ENCODE measurements at regions not wholly inside any gene's neighbourhood (a gene's known extent, or its start where the extent isn't known, plus 50 kb on each side); places are given as distances from the start of the nearest gene placed in this dataset.

DNA sequence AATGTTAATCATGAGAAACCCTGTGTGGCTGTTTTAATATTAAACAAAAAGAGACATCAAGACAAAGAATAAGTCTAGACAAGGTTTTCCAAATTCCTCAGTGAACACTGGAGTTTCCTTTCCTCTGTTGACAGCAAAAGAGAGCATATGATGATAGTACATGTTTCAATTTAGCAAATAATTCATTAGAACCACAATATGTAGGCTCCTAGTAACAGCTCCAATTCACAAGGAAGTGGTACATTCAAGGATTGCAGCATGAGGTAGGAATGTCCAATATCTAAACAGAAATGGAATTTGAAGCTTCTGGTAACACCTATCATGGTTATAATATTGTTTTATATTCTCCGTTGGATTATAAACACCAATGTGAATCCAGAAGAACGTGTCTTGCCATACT is 203.8 kb upstream of the TECRL start:
- H4K12ac ChIP-seq (ENCODE audit: low read depth, low read length): no peak overlapping the region

GRCh38 chr4:64598066-64598465 is 188.8 kb upstream of the TECRL start:
- Histone ChIP-seq H3K27ac (ENCODE audit: low read depth, low read length) (no peak overlapping the region), H3K36me3 (ENCODE audit: control insufficient read depth in 1 of 2, insufficient read depth in 2 of 2, low read length in 2 of 2) (no peaks in the 10 kb centered on the region), H4K8ac (ENCODE audit: low read depth, low read length) (no peak overlapping the region), H2BK12ac (ENCODE audit: low read length) (no peak overlapping the region), H3K79me1 (ENCODE audit: low read length) (no peaks in the 10 kb centered on the region), H3K18ac (ENCODE audit: low read length) (no peak overlapping the region), H3K23ac (ENCODE audit: low read length) (no peak overlapping the region), H4K91ac (ENCODE audit: low read depth, low read length) (no peak overlapping the region), H2BK120ac (ENCODE audit: insufficient read depth, low read length, poor library complexity) (no peak overlapping the region), H3K9me3 (ENCODE audit: insufficient read depth, low read depth, low read length) (no peaks in the 10 kb centered on the region), H3K4ac (ENCODE audit: low read depth, low read length) (no peak overlapping the region), H3K79me2 (ENCODE audit: control insufficient read depth, insufficient read depth, low read length, poor library complexity) (no peaks in the 10 kb centered on the region), H2BK5ac (ENCODE audit: low read depth, low read length, poor library complexity) (no peak overlapping the region), H3K4me2 (ENCODE audit: low read length) (no peak overlapping the region), H2AFZ (ENCODE audit: insufficient read depth, low read length, poor library complexity) (no peak overlapping the region), H3K4me1 (ENCODE audit: control insufficient read depth in 1 of 2, insufficient read depth in 2 of 2, low read length in 2 of 2) (no peaks in the 10 kb centered on the region), H3K14ac (ENCODE audit: low read length) (no peak overlapping the region), H3K9ac (ENCODE audit: low read length) (no peak overlapping the region), H3K27me3 (ENCODE audit: insufficient read depth, low read length) (no peaks in the 10 kb centered on the region), H3K4me3 (ENCODE audit: low read depth, low read length) (no peak overlapping the region), H4K12ac (ENCODE audit: low read depth, low read length) (no peak overlapping the region), H2AK5ac (ENCODE audit: low read length) (no peak overlapping the region)
- WGBS (ENCODE audit: extremely low coverage, insufficient coverage, insufficient read length): no CpG with 5 or more reads among the region's 1 CpG
- no peak for DNase-seq

More for the DNA sequence above, 203.8 kb upstream of the TECRL start:
- Histone ChIP-seq H3K9ac (ENCODE audit: low read length) (no peak overlapping the region), H4K91ac (ENCODE audit: low read depth, low read length) (no peak overlapping the region), H2BK120ac (ENCODE audit: insufficient read depth, low read length, poor library complexity) (no peak overlapping the region), H3K4me2 (ENCODE audit: low read length) (no peak overlapping the region), H2BK12ac (ENCODE audit: low read length) (no peak overlapping the region), H2AK5ac (ENCODE audit: low read length) (no peak overlapping the region), H3K27ac (ENCODE audit: low read depth, low read length) (no peak overlapping the region), H3K4ac (ENCODE audit: low read depth, low read length) (no peak overlapping the region), H3K36me3 (ENCODE audit: control insufficient read depth in 1 of 2, insufficient read depth in 2 of 2, low read length in 2 of 2) (no peaks in the 10 kb centered on the region), H3K79me2 (ENCODE audit: control insufficient read depth, insufficient read depth, low read length, poor library complexity) (no peaks in the 10 kb centered on the region), H3K9me3 (ENCODE audit: insufficient read depth, low read depth, low read length) (no peaks in the 10 kb centered on the region), H3K18ac (ENCODE audit: low read length) (no peak overlapping the region), H4K8ac (ENCODE audit: low read depth, low read length) (no peak overlapping the region), H3K27me3 (ENCODE audit: insufficient read depth, low read length) (no peaks in the 10 kb centered on the region), H3K23ac (ENCODE audit: low read length) (no peak overlapping the region), H3K79me1 (ENCODE audit: low read length) (no peaks in the 10 kb centered on the region), H2AFZ (ENCODE audit: insufficient read depth, low read length, poor library complexity) (no peak overlapping the region), H3K4me1 (ENCODE audit: control insufficient read depth in 1 of 2, insufficient read depth in 2 of 2, low read length in 2 of 2) (no peaks in the 10 kb centered on the region), H3K4me3 (ENCODE audit: low read depth, low read length) (no peak overlapping the region), H3K14ac (ENCODE audit: low read length) (no peak overlapping the region), H2BK5ac (ENCODE audit: low read depth, low read length, poor library complexity) (no peak overlapping the region)
- no CpG with 5 or more reads among the region's 2 CpGs for WGBS (ENCODE audit: extremely low coverage, insufficient coverage, insufficient read length)
- no peak for DNase-seq

DNA sequence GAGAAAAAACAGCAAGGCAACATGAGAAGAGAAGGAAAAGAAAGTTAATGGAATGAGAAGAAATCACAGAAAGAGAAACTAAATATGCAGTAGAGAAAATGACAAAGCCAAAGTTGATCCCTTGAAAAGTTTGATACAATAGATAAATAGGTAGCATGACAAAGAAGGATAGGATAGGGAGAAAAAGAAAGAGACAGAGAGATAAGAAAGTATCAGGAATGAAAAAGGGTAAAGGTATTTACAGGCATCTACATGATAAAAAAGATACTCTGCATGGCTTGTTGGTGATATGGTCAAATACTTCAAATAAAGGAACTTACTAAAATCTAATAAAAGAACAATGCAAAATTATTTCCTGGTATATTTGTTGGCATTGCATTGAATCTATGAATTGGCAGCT is 185.5 kb upstream of the TECRL start:
- no peak overlapping the region for H2AFZ ChIP-seq (ENCODE audit: insufficient read depth, low read length, poor library complexity)
- H3K4ac ChIP-seq (ENCODE audit: low read depth, low read length): no peak overlapping the region
- H4K12ac ChIP-seq (ENCODE audit: low read depth, low read length): no peak overlapping the region
- H2AK5ac ChIP-seq (ENCODE audit: low read length): no peak overlapping the region
- H3K9ac ChIP-seq (ENCODE audit: low read length): no peak overlapping the region
- no peaks in the 10 kb centered on the region for H3K79me2 ChIP-seq (ENCODE audit: control insufficient read depth, insufficient read depth, low read length, poor library complexity)
- H2BK5ac ChIP-seq (ENCODE audit: low read depth, low read length, poor library complexity): no peak overlapping the region
- H3K79me1 ChIP-seq (ENCODE audit: low read length): no peaks in the 10 kb centered on the region
- no peak overlapping the region for H3K18ac ChIP-seq (ENCODE audit: low read length)
- H3K23ac ChIP-seq (ENCODE audit: low read length): no peak overlapping the region
- no peak overlapping the region for H4K91ac ChIP-seq (ENCODE audit: low read depth, low read length)
- no peaks in the 10 kb centered on the region for H3K27me3 ChIP-seq (ENCODE audit: insufficient read depth, low read length)
- H3K14ac ChIP-seq (ENCODE audit: low read length): no peak overlapping the region
- H4K8ac ChIP-seq (ENCODE audit: low read depth, low read length): no peak overlapping the region
- no peak for DNase-seq
- H3K4me1 ChIP-seq (ENCODE audit: control insufficient read depth in 1 of 2, insufficient read depth in 2 of 2, low read length in 2 of 2): no peaks in the 10 kb centered on the region
- H3K4me3 ChIP-seq (ENCODE audit: low read depth, low read length): no peak overlapping the region
- no peaks in the 10 kb centered on the region for H3K9me3 ChIP-seq (ENCODE audit: insufficient read depth, low read depth, low read length)
- no peak overlapping the region for H2BK120ac ChIP-seq (ENCODE audit: insufficient read depth, low read length, poor library complexity)
- H3K27ac ChIP-seq (ENCODE audit: low read depth, low read length): no peak overlapping the region
- no peak overlapping the region for H3K4me2 ChIP-seq (ENCODE audit: low read length)
- H2BK12ac ChIP-seq (ENCODE audit: low read length): no peak overlapping the region
- H3K36me3 ChIP-seq (ENCODE audit: control insufficient read depth in 1 of 2, insufficient read depth in 2 of 2, low read length in 2 of 2): no peaks in the 10 kb centered on the region

DNA sequence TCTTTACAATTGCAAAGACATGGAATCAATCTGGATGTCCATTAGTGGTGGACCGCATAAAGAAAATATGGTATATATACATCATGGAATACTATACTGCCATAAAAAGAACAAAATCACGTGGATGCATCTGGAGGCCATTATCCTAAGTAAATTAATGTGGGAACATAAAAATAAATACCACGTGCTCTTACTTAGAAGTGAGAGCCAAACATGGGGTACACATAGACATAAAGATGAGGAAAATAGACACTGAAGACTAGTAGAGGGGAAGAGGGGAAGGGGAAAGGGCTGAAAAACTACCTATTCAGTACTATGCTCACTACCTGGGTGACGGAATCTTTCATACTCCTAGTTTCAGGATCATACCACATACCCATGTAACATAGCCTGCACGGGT is 179.3 kb upstream of the TECRL start:
- Histone ChIP-seq H4K8ac (ENCODE audit: low read depth, low read length) (no peak overlapping the region), H4K12ac (ENCODE audit: low read depth, low read length) (no peak overlapping the region), H3K4me1 (ENCODE audit: control insufficient read depth in 1 of 2, insufficient read depth in 2 of 2, low read length in 2 of 2) (no peaks in the 10 kb centered on the region), H2BK120ac (ENCODE audit: insufficient read depth, low read length, poor library complexity) (no peak overlapping the region), H3K18ac (ENCODE audit: low read length) (no peak overlapping the region), H3K23ac (ENCODE audit: low read length) (no peak overlapping the region), H3K4ac (ENCODE audit: low read depth, low read length) (no peak overlapping the region), H3K14ac (ENCODE audit: low read length) (no peak overlapping the region), H3K27me3 (ENCODE audit: insufficient read depth, low read length) (no peaks in the 10 kb centered on the region), H2AFZ (ENCODE audit: insufficient read depth, low read length, poor library complexity) (no peak overlapping the region), H2BK12ac (ENCODE audit: low read length) (no peak overlapping the region), H4K91ac (ENCODE audit: low read depth, low read length) (no peak overlapping the region), H2AK5ac (ENCODE audit: low read length) (no peak overlapping the region), H3K79me2 (ENCODE audit: control insufficient read depth, insufficient read depth, low read length, poor library complexity) (no peaks in the 10 kb centered on the region), H3K4me2 (ENCODE audit: low read length) (no peak overlapping the region), H3K79me1 (ENCODE audit: low read length) (peaks cover 3% of the 10 kb centered on the region), H3K27ac (ENCODE audit: low read depth, low read length) (no peak overlapping the region), H3K4me3 (ENCODE audit: low read depth, low read length) (no peak overlapping the region), H3K36me3 (ENCODE audit: control insufficient read depth in 1 of 2, insufficient read depth in 2 of 2, low read length in 2 of 2) (no peaks in the 10 kb centered on the region), H3K9me3 (ENCODE audit: insufficient read depth, low read depth, low read length) (no peaks in the 10 kb centered on the region), H3K9ac (ENCODE audit: low read length) (no peak overlapping the region), H2BK5ac (ENCODE audit: low read depth, low read length, poor library complexity) (no peak overlapping the region)
- DNase-seq: no peak
- no CpG with 5 or more reads among the region's 5 CpGs for WGBS (ENCODE audit: extremely low coverage, insufficient coverage, insufficient read length)
